Heart left ventricle (tissue), 16 donors: ENCODE measurements at regions not wholly inside any gene's neighbourhood (a gene's known extent, or its start where the extent isn't known, plus 50 kb on each side); places are given as distances from the start of the nearest gene placed in this dataset.

Experiments used
- ATAC-seq, 4 donors: fragments of 200-7000 bp; cut with Tn5 transposase; one replicate each; pipeline ENCODE4 v1.9.1; 2020 to 2022; ENCODE audit warnings: moderate library complexity in 4 of 4, mild to moderate bottlenecking in 3 of 4, moderate number of reproducible peaks in 1 of 4
- DNase-seq, 5 donors: peaks; one replicate each; pipeline ENCODE4 v3.0.0-alpha.2; 2020
- H3K27ac ChIP-seq, 12 donors: fragments of 200-600 bp; sonication (generic) in 4 of 12; one replicate each; pipeline versions ENCODE4 v1.5.0 to v1.8.0; 2016 to 2022; ENCODE audit warnings: mild to moderate bottlenecking in 2 of 12
- H3K27me3 ChIP-seq, 9 donors: fragments of 200-600 bp; sonication (generic) in 2 of 9; one replicate each; pipeline versions ENCODE4 v1.5.1 to v1.8.0; 2016 to 2022; ENCODE audit warnings: mild to moderate bottlenecking in 3 of 9
- H3K36me3 ChIP-seq, 9 donors: fragments of 200-600 bp; sonication (generic) in 2 of 9; one replicate each; pipeline versions ENCODE4 v1.5.0 to v1.8.0; 2018 to 2022; ENCODE audit warnings: mild to moderate bottlenecking in 2 of 9
- H3K4me1 ChIP-seq, 12 donors: fragments of 200-600 bp; sonication (generic) in 4 of 12; one replicate each; pipeline versions ENCODE4 v1.5.0 to v1.8.0; 2016 to 2022; ENCODE audit warnings: mild to moderate bottlenecking in 3 of 12
- H3K4me3 ChIP-seq, 12 donors: fragments of 200-600 bp; sonication (generic) in 4 of 12; one replicate each; pipeline versions ENCODE4 v1.5.0 to v1.8.0; 2017 to 2022; ENCODE audit warnings: mild to moderate bottlenecking in 9 of 12, moderate library complexity in 4 of 12
- H3K9me3 ChIP-seq, 12 donors: fragments of 200-600 bp; sonication (generic) in 4 of 12; one replicate each; pipeline versions ENCODE4 v1.5.0 to v1.8.0; 2016 to 2022; ENCODE audit warnings: mild to moderate bottlenecking in 1 of 12
- CTCF ChIP-seq, 12 donors: fragments of 200-600 bp; sonication (generic) in 4 of 12; IDR thresholded peaks; one replicate each; pipeline versions ENCODE4 v1.5.0 to v1.8.0; 2018 to 2022; ENCODE audit warnings: antibody characterized with exemption in 12 of 12, mild to moderate bottlenecking in 5 of 12
- POLR2A ChIP-seq, 2 donors: fragments of 450-650 bp; IDR thresholded peaks; one replicate each; pipeline ENCODE4 v1.6.1; 2017; ENCODE audit warnings: antibody characterized with exemption in 2 of 2, mild to moderate bottlenecking in 2 of 2, moderate library complexity in 2 of 2
- WGBS, 4 donors: extraction: QIAGEN DNeasy Blood & Tissue Kit in 2 of 4; methylation state at CpG; one replicate each; pipeline versions ENCODE4 v1.1.5 to v1.1.7; 2013 to 2018; 5-methylcytosine and 5-hydroxymethylcytosine counted together
- intact Hi-C, 10 donors: fragments of 100-400 bp; cut with DNase I; formaldehyde crosslinking; loops; one replicate each; pipeline versions ENCODE4 v1.11.1 to v1.14.2; 2022
- donor health status: ischemic (EF 13 %, LVEDD 7.1; RV severe dilation, severe dysfunction).
- donor health status: healthy with polysubstance abuse.
- donor health status: DM: no; HTN: yes; CAD: no.
- donor health status: DM: no; HTN: no; CAD: no.
- donor health status: ischemic (EF 25% LVEDD 6.9; RV normal size, moderate dysfunction).
- donor health status: ischemic (EF 25% LVEDD 5.7; RV mildly dilated, moderate dysfunction).
- donor health status: healthy.
- donor health status: DM: yes; HTN: yes; CAD: no.
- donor health status: ischemic (EF 35%, LVEDD 5.7; RV mildly dilated, moderate dysfunction).
- donor health status: nonischemic (EF 11% LVEDD 7.7; RV severe dilation, severe dysfunction).
- donor health status: DM: yes; HTN: yes; CAD: no.
- donor health status: PGD.
- donor health status: ischemic (EF 29% LVEDD 5.4; RV normal size, mild dysfunction).
- donor health status: nonischemic (EF 23%, LVEDD 6.1; RV moderate dilation, normal function).

DNA sequence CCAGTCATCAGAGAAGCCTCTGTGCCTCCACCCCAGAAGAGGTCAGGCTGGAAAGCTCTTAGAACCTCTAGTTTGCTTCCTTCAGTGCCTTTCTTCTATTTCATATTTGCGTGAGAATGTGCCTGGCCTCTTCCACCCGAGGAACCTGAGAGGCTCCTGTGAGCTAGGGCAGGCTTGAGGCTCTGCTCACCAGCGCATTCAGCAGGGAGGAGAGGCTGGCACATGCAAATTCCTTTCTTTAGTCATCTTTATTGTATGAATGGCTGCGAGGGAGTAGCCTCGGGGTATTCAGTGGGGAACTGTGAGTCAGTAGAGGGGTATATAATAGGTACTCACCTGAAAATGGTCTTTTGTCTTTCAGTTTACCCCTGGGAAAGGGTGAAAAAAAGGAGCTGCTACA, 268.3 kb downstream of the ABCC12 start:
- DNase-seq (no peak), ATAC-seq (no peak)
- H3K4me3 ChIP-seq = no peak overlapping the region
- H3K27ac ChIP-seq = no peak overlapping the region
- H3K27me3 ChIP-seq = peaks cover 0 to 7% (median 0%) of the 10 kb centered on the region in 9 donors
- peaks cover 0 to 6% (median 0%) of the 10 kb centered on the region in 12 donors for H3K9me3 ChIP-seq
- WGBS, 4 donors = 32 to 45% (median 43%) methylated on average over 5 of the region's 5 CpGs
- no peaks in the 10 kb centered on the region for H3K36me3 ChIP-seq
- H3K4me1 ChIP-seq = no peaks in the 10 kb centered on the region
- intact Hi-C loops = no loop called here
- TF ChIP-seq POLR2A (IDR thresholded peaks at IDR 0.05) (no peak), CTCF (IDR thresholded peaks at IDR 0.05) (no peak)

- intact Hi-C loops = no loop called here
- Histone ChIP-seq H3K9me3 (peaks cover 0 to 6% (median 0%) of the 10 kb centered on the region in 12 donors), H3K4me1 (no peaks in the 10 kb centered on the region), H3K36me3 (no peaks in the 10 kb centered on the region), H3K27me3 (peaks cover 0 to 7% (median 0%) of the 10 kb centered on the region in 9 donors), H3K27ac (no peak overlapping the region), H3K4me3 (no peak overlapping the region)
- DNase-seq = no peak
- no peak for ATAC-seq
- TF ChIP-seq CTCF (IDR thresholded peaks at IDR 0.05) (no peak), POLR2A (IDR thresholded peaks at IDR 0.05) (no peak)
- WGBS, 4 donors = 41 to 55% (median 52%) methylated on average over 11 of the region's 11 CpGs
Observed at GRCh38 chr16:47886631-47887415, 269.0 kb downstream of the ABCC12 start.

DNA sequence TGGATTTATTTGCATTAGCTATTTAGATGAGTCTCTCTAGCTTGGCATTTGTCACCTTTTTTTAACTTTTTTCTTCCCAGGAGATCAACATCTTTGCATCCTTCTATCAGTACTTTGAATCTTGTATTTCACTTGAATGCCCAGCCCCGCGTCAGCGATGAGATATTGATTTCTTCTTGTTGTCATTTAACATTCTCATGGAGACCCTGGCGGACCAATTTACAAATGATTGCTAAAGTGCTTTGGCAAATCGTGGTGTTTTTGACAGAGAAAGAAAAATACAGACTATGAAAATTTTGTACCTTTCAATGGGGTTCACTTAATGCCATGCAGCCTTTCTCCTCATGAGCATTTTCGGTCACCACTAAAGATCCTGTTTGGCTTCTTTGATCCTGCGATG, 269.7 kb downstream of the ABCC12 start:
- no peak for ATAC-seq

More for the DNA sequence above, 269.7 kb downstream of the ABCC12 start:
- Histone ChIP-seq H3K27me3 (peaks cover 0 to 7% (median 0%) of the 10 kb centered on the region in 9 donors), H3K27ac (no peak overlapping the region), H3K4me1 (no peaks in the 10 kb centered on the region), H3K36me3 (no peaks in the 10 kb centered on the region), H3K4me3 (no peak overlapping the region), H3K9me3 (peaks cover 0 to 4% (median 0%) of the 10 kb centered on the region in 12 donors)
- 57 to 75% (median 69%) methylated on average over 7 of the region's 7 CpGs for WGBS, 4 donors
- DNase-seq = no peak
- intact Hi-C loops = no loop called here
- TF ChIP-seq POLR2A (IDR thresholded peaks at IDR 0.05) (no peak), CTCF (IDR thresholded peaks at IDR 0.05) (no peak)
